C4-2B (cell line): ENCODE measurements at regions not wholly inside any gene's neighbourhood (a gene's known extent, or its start where the extent isn't known, plus 50 kb on each side); places are given as distances from the start of the nearest gene placed in this dataset.

Experiments used
- ZFX ChIP-seq: fragments of 450-650 bp; IDR thresholded peaks from 2 replicates; pipeline ENCODE4 v1.6.1; 2017
- TF ChIP-seq, protein P1 (sequence below): fragments of 450-650 bp; conservative IDR thresholded peaks from 2 replicates; pipeline ENCODE4 v1.5.1; 2017; ENCODE audit warnings: mild to moderate bottlenecking

GRCh38 chr12:88684170-88684569 is 103.9 kb upstream of the KITLG start:
- TF ChIP-seq, protein P1, sequence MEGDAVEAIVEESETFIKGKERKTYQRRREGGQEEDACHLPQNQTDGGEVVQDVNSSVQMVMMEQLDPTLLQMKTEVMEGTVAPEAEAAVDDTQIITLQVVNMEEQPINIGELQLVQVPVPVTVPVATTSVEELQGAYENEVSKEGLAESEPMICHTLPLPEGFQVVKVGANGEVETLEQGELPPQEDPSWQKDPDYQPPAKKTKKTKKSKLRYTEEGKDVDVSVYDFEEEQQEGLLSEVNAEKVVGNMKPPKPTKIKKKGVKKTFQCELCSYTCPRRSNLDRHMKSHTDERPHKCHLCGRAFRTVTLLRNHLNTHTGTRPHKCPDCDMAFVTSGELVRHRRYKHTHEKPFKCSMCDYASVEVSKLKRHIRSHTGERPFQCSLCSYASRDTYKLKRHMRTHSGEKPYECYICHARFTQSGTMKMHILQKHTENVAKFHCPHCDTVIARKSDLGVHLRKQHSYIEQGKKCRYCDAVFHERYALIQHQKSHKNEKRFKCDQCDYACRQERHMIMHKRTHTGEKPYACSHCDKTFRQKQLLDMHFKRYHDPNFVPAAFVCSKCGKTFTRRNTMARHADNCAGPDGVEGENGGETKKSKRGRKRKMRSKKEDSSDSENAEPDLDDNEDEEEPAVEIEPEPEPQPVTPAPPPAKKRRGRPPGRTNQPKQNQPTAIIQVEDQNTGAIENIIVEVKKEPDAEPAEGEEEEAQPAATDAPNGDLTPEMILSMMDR: no peak
- TF ChIP-seq ZFX: no peak
